ENCODE measurements at regions not wholly inside any gene's neighbourhood (a gene's known extent, or its start where the extent isn't known, plus 50 kb on each side); places are given as distances from the start of the nearest gene placed in this dataset.

GRCh38 chr13:97746649-97747048 lies 206.8 kb upstream of the IPO5 start:
- Mint-ChIP-seq H3K9me3 (ENCODE audit: unreplicated experiment) (no peaks in the 10 kb centered on the region), H3K27ac (ENCODE audit: unreplicated experiment) (no peak overlapping the region), H3K4me1 (ENCODE audit: unreplicated experiment) (no peaks in the 10 kb centered on the region), H3K27me3 (ENCODE audit: unreplicated experiment) (peaks cover 4% of the 10 kb centered on the region), H3K4me3 (ENCODE audit: unreplicated experiment) (no peak overlapping the region), H3K36me3 (ENCODE audit: low read depth, unreplicated experiment) (no peaks in the 10 kb centered on the region)
- no peak for TF ChIP-seq CTCF (IDR thresholded peaks at IDR 0.05; ENCODE audit: unreplicated experiment)
- DNase-seq (ENCODE audit: low spot score) = no peak

GRCh38 chr13:97749174-97749573 lies 204.3 kb upstream of the IPO5 start:
- no peaks in the 10 kb centered on the region for H3K9me3 Mint-ChIP-seq (ENCODE audit: unreplicated experiment)
- peak overlapping the region; percentile 23 for H3K4me3 Mint-ChIP-seq (ENCODE audit: unreplicated experiment)
- no peak overlapping the region for H3K27ac Mint-ChIP-seq (ENCODE audit: unreplicated experiment)
- H3K27me3 Mint-ChIP-seq (ENCODE audit: unreplicated experiment) = peaks cover 4% of the 10 kb centered on the region
- no peaks in the 10 kb centered on the region for H3K36me3 Mint-ChIP-seq (ENCODE audit: low read depth, unreplicated experiment)
- no peak for DNase-seq (ENCODE audit: low spot score)
- peaks cover 4% of the 10 kb centered on the region for H3K4me1 Mint-ChIP-seq (ENCODE audit: unreplicated experiment)
- no peak for TF ChIP-seq CTCF (IDR thresholded peaks at IDR 0.05; ENCODE audit: unreplicated experiment)

DNA sequence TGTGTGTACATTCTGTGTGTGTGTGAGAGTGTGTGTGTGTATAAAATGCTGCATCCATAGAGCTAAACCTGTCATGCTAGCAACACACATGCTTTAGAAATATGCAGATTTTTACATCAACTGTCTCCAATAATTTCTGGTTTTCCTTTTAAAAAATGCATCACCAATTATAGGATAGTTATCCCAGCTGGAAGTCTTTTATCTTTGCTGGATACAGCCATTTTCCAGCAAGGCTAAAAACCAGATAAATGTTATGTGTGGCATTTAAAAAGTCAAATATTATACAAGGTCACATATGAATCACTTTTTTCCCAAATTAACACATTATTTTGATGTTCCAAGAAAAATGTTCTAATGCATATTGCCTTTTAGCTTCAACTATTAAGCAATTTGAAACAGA lies 202.0 kb upstream of the IPO5 start:
- Mint-ChIP-seq H3K4me1 (ENCODE audit: unreplicated experiment) (peaks cover 4% of the 10 kb centered on the region), H3K27ac (ENCODE audit: unreplicated experiment) (no peak overlapping the region), H3K4me3 (ENCODE audit: unreplicated experiment) (no peak overlapping the region), H3K27me3 (ENCODE audit: unreplicated experiment) (peaks cover 2% of the 10 kb centered on the region), H3K36me3 (ENCODE audit: low read depth, unreplicated experiment) (no peaks in the 10 kb centered on the region), H3K9me3 (ENCODE audit: unreplicated experiment) (no peaks in the 10 kb centered on the region)
- no peak for DNase-seq (ENCODE audit: low spot score)
- no peak for TF ChIP-seq CTCF (IDR thresholded peaks at IDR 0.05; ENCODE audit: unreplicated experiment)

- Mint-ChIP-seq H3K4me1 (ENCODE audit: unreplicated experiment) (peaks cover 4% of the 10 kb centered on the region), H3K36me3 (ENCODE audit: low read depth, unreplicated experiment) (no peaks in the 10 kb centered on the region), H3K27me3 (ENCODE audit: unreplicated experiment) (peaks cover 2% of the 10 kb centered on the region), H3K9me3 (ENCODE audit: unreplicated experiment) (no peaks in the 10 kb centered on the region), H3K27ac (ENCODE audit: unreplicated experiment) (no peak overlapping the region), H3K4me3 (ENCODE audit: unreplicated experiment) (no peak overlapping the region)
- TF ChIP-seq CTCF (IDR thresholded peaks at IDR 0.05; ENCODE audit: unreplicated experiment) = no peak
- no peak for DNase-seq (ENCODE audit: low spot score)
Observed at GRCh38 chr13:97752961-97753668, 200.4 kb upstream of the IPO5 start.

GRCh38 chr13:97753942-97754670 lies 199.4 kb upstream of the IPO5 start:
- no peaks in the 10 kb centered on the region for H3K9me3 Mint-ChIP-seq (ENCODE audit: unreplicated experiment)
- no peak for DNase-seq (ENCODE audit: low spot score)
- peaks cover 4% of the 10 kb centered on the region for H3K4me1 Mint-ChIP-seq (ENCODE audit: unreplicated experiment)
- no peaks in the 10 kb centered on the region for H3K36me3 Mint-ChIP-seq (ENCODE audit: low read depth, unreplicated experiment)
- H3K4me3 Mint-ChIP-seq (ENCODE audit: unreplicated experiment) = no peak overlapping the region
- no peak overlapping the region for H3K27ac Mint-ChIP-seq (ENCODE audit: unreplicated experiment)
- TF ChIP-seq CTCF (IDR thresholded peaks at IDR 0.05; ENCODE audit: unreplicated experiment) = peak; percentile 22
- peaks cover 4% of the 10 kb centered on the region for H3K27me3 Mint-ChIP-seq (ENCODE audit: unreplicated experiment)

All from endothelial cell (in vitro differentiated cells).